ENCODE measurements at regions not wholly inside any gene's neighbourhood (a gene's known extent, or its start where the extent isn't known, plus 50 kb on each side); places are given as distances from the start of the nearest gene placed in this dataset.

- Mint-ChIP-seq H3K9me3 (ENCODE audit: low read depth) (no peaks in the 10 kb centered on the region), H3K4me1 (ENCODE audit: low read depth) (peaks cover 6% of the 10 kb centered on the region), H3K4me3 (no peak overlapping the region), H3K27me3 (no peaks in the 10 kb centered on the region), H3K36me3 (no peaks in the 10 kb centered on the region), H3K27ac (no peak overlapping the region)
These were observed 203.3 kb upstream of the CST7 start for GRCh38 chr20:24745617-24746350.

GRCh38 chr20:24746351-24746685 is 202.8 kb upstream of the CST7 start:
- no peak overlapping the region for H3K4me3 Mint-ChIP-seq
- no peak overlapping the region for H3K27ac Mint-ChIP-seq
- peaks cover 6% of the 10 kb centered on the region for H3K4me1 Mint-ChIP-seq (ENCODE audit: low read depth)
- no peaks in the 10 kb centered on the region for H3K27me3 Mint-ChIP-seq
- no peaks in the 10 kb centered on the region for H3K36me3 Mint-ChIP-seq
- H3K9me3 Mint-ChIP-seq (ENCODE audit: low read depth): no peaks in the 10 kb centered on the region

- peaks cover 6% of the 10 kb centered on the region for H3K4me1 Mint-ChIP-seq (ENCODE audit: low read depth)
- H3K27ac Mint-ChIP-seq: no peak overlapping the region
- H3K9me3 Mint-ChIP-seq (ENCODE audit: low read depth): no peaks in the 10 kb centered on the region
- H3K4me3 Mint-ChIP-seq: no peak overlapping the region
- H3K27me3 Mint-ChIP-seq: no peaks in the 10 kb centered on the region
- no peaks in the 10 kb centered on the region for H3K36me3 Mint-ChIP-seq
These were observed 201.9 kb upstream of the CST7 start for GRCh38 chr20:24747010-24747712.

- no peaks in the 10 kb centered on the region for H3K27me3 Mint-ChIP-seq
- no peaks in the 10 kb centered on the region for H3K36me3 Mint-ChIP-seq
- H3K4me1 Mint-ChIP-seq (ENCODE audit: low read depth): peaks cover 6% of the 10 kb centered on the region
These were observed 201.0 kb upstream of the CST7 start for GRCh38 chr20:24747881-24748595.

GRCh38 chr20:24751551-24751950 is 197.5 kb upstream of the CST7 start:
- no peak overlapping the region for H3K27ac Mint-ChIP-seq
- no peaks in the 10 kb centered on the region for H3K27me3 Mint-ChIP-seq
- no peaks in the 10 kb centered on the region for H3K9me3 Mint-ChIP-seq (ENCODE audit: low read depth)
- no peaks in the 10 kb centered on the region for H3K36me3 Mint-ChIP-seq
- no peak overlapping the region for H3K4me3 Mint-ChIP-seq
- peaks cover 6% of the 10 kb centered on the region for H3K4me1 Mint-ChIP-seq (ENCODE audit: low read depth)

More at GRCh38 chr20:24747881-24748595, 201.0 kb upstream of the CST7 start:
- H3K4me3 Mint-ChIP-seq: no peak overlapping the region
- no peak overlapping the region for H3K27ac Mint-ChIP-seq
- no peaks in the 10 kb centered on the region for H3K9me3 Mint-ChIP-seq (ENCODE audit: low read depth)

GRCh38 chr20:24752612-24753011 is 196.5 kb upstream of the CST7 start:
- H3K36me3 Mint-ChIP-seq: no peaks in the 10 kb centered on the region
- H3K27ac Mint-ChIP-seq: no peak overlapping the region
- peaks cover under 1% of the 10 kb centered on the region for H3K4me1 Mint-ChIP-seq (ENCODE audit: low read depth)
- no peaks in the 10 kb centered on the region for H3K27me3 Mint-ChIP-seq
- H3K9me3 Mint-ChIP-seq (ENCODE audit: low read depth): no peaks in the 10 kb centered on the region
- no peak overlapping the region for H3K4me3 Mint-ChIP-seq

- Mint-ChIP-seq H3K36me3 (no peaks in the 10 kb centered on the region), H3K4me3 (no peak overlapping the region), H3K9me3 (ENCODE audit: low read depth) (no peaks in the 10 kb centered on the region), H3K27ac (no peak overlapping the region), H3K4me1 (ENCODE audit: low read depth) (no peaks in the 10 kb centered on the region), H3K27me3 (no peaks in the 10 kb centered on the region)
These were observed 195.9 kb upstream of the CST7 start for GRCh38 chr20:24753130-24753529.

GRCh38 chr20:24754691-24755090 is 194.4 kb upstream of the CST7 start:
- H3K27me3 Mint-ChIP-seq: no peaks in the 10 kb centered on the region
- H3K9me3 Mint-ChIP-seq (ENCODE audit: low read depth): peaks cover 5% of the 10 kb centered on the region

GRCh38 chr20:24755411-24755922 is 193.6 kb upstream of the CST7 start:
- no peaks in the 10 kb centered on the region for H3K36me3 Mint-ChIP-seq
- H3K4me1 Mint-ChIP-seq (ENCODE audit: low read depth): no peaks in the 10 kb centered on the region
- no peak overlapping the region for H3K27ac Mint-ChIP-seq
- peaks cover 5% of the 10 kb centered on the region for H3K9me3 Mint-ChIP-seq (ENCODE audit: low read depth)
- no peaks in the 10 kb centered on the region for H3K27me3 Mint-ChIP-seq
- no peak overlapping the region for H3K4me3 Mint-ChIP-seq

More at GRCh38 chr20:24754691-24755090, 194.4 kb upstream of the CST7 start:
- H3K4me3 Mint-ChIP-seq: no peak overlapping the region
- H3K27ac Mint-ChIP-seq: no peak overlapping the region
- H3K36me3 Mint-ChIP-seq: no peaks in the 10 kb centered on the region
- H3K4me1 Mint-ChIP-seq (ENCODE audit: low read depth): no peaks in the 10 kb centered on the region

- no peaks in the 10 kb centered on the region for H3K27me3 Mint-ChIP-seq
- no peak overlapping the region for H3K4me3 Mint-ChIP-seq
These were observed 192.6 kb upstream of the CST7 start for GRCh38 chr20:24756292-24757025.

GRCh38 chr20:24761220-24762065 is 187.6 kb upstream of the CST7 start:
- Mint-ChIP-seq H3K9me3 (ENCODE audit: low read depth) (peaks cover 5% of the 10 kb centered on the region), H3K27ac (no peak overlapping the region), H3K36me3 (no peaks in the 10 kb centered on the region), H3K4me3 (no peak overlapping the region), H3K4me1 (ENCODE audit: low read depth) (no peaks in the 10 kb centered on the region), H3K27me3 (peaks cover 2% of the 10 kb centered on the region)

More at GRCh38 chr20:24756292-24757025, 192.6 kb upstream of the CST7 start:
- Mint-ChIP-seq H3K4me1 (ENCODE audit: low read depth) (no peaks in the 10 kb centered on the region), H3K9me3 (ENCODE audit: low read depth) (peaks cover 5% of the 10 kb centered on the region), H3K36me3 (no peaks in the 10 kb centered on the region), H3K27ac (no peak overlapping the region)

- Mint-ChIP-seq H3K27me3 (peaks cover 2% of the 10 kb centered on the region), H3K4me1 (ENCODE audit: low read depth) (no peaks in the 10 kb centered on the region), H3K4me3 (no peak overlapping the region), H3K9me3 (ENCODE audit: low read depth) (peaks cover 5% of the 10 kb centered on the region), H3K36me3 (no peaks in the 10 kb centered on the region), H3K27ac (no peak overlapping the region)
These were observed 186.7 kb upstream of the CST7 start for GRCh38 chr20:24762371-24762770.

GRCh38 chr20:24762791-24763350 is 186.2 kb upstream of the CST7 start:
- Mint-ChIP-seq H3K4me3 (no peak overlapping the region), H3K27me3 (peaks cover 2% of the 10 kb centered on the region), H3K9me3 (ENCODE audit: low read depth) (peaks cover 5% of the 10 kb centered on the region), H3K27ac (no peak overlapping the region), H3K36me3 (no peaks in the 10 kb centered on the region), H3K4me1 (ENCODE audit: low read depth) (no peaks in the 10 kb centered on the region)

Data from activated naive CD8-positive, alpha-beta T cell (primary cell).